ENCODE measurements at regions not wholly inside any gene's neighbourhood (a gene's known extent, or its start where the extent isn't known, plus 50 kb on each side); places are given as distances from the start of the nearest gene placed in this dataset.

GRCh38 chr21:36532769-36533467 is 53.0 kb upstream of the CLDN14 start:
- DNase-seq: no peak

GRCh38 chr21:36533468-36533848 is 53.5 kb upstream of the CLDN14 start:
- DNase-seq: no peak

- no peak for DNase-seq
Measured at GRCh38 chr21:36534656-36535055, 54.7 kb upstream of the CLDN14 start.

GRCh38 chr21:36535618-36536241 is 55.8 kb upstream of the CLDN14 start:
- peak; percentile 51 for DNase-seq

GRCh38 chr21:36538761-36539160 is 58.8 kb upstream of the CLDN14 start:
- DNase-seq: peak; percentile 34

- peak; percentile 19 for DNase-seq
Measured at GRCh38 chr21:36539434-36540150, 59.7 kb upstream of the CLDN14 start.

GRCh38 chr21:36540700-36541099 is 60.8 kb upstream of the CLDN14 start:
- DNase-seq: no peak

- no peak for DNase-seq
Measured at GRCh38 chr21:36541721-36542139, 61.8 kb upstream of the CLDN14 start.

- DNase-seq: no peak
Measured at GRCh38 chr21:36542312-36543101, 62.6 kb upstream of the CLDN14 start.

GRCh38 chr21:36543924-36544323 is 64.0 kb upstream of the CLDN14 start:
- no peak for DNase-seq

GRCh38 chr21:36544545-36544944 is 64.6 kb upstream of the CLDN14 start:
- no peak for DNase-seq

- peak; percentile 47 for DNase-seq
Measured at GRCh38 chr21:36545776-36546511, 66.0 kb upstream of the CLDN14 start.

- DNase-seq: peak; percentile 35
Measured at GRCh38 chr21:36547464-36547863, 67.5 kb upstream of the CLDN14 start.

GRCh38 chr21:36548866-36549265 is 68.9 kb upstream of the CLDN14 start:
- DNase-seq: no peak

- no peak for DNase-seq
Measured at GRCh38 chr21:36549470-36549869, 69.5 kb upstream of the CLDN14 start.

- no peak for DNase-seq
Measured at GRCh38 chr21:36550761-36551160, 70.8 kb upstream of the CLDN14 start.

- no peak for DNase-seq
Measured at GRCh38 chr21:36551321-36551720, 71.4 kb upstream of the CLDN14 start.

- no peak for DNase-seq
Measured at GRCh38 chr21:36551731-36552433, 72.0 kb upstream of the CLDN14 start.

- no peak for DNase-seq
Measured at GRCh38 chr21:36552434-36552785, 72.5 kb upstream of the CLDN14 start.

GRCh38 chr21:36553406-36553805 is 73.5 kb upstream of the CLDN14 start:
- no peak for DNase-seq

GRCh38 chr21:36554411-36555157 is 74.7 kb upstream of the CLDN14 start:
- peak; percentile 55 for DNase-seq

Data from islet precursor cell (in vitro differentiated cells).